Heart right ventricle (tissue), 16 donors: ENCODE measurements at regions not wholly inside any gene's neighbourhood (a gene's known extent, or its start where the extent isn't known, plus 50 kb on each side); places are given as distances from the start of the nearest gene placed in this dataset.

Experiments used
- ATAC-seq, 8 donors: fragments of 200-7000 bp; cut with Tn5 transposase; one replicate each; pipeline ENCODE4 v1.9.1; 2020; ENCODE audit warnings: mild to moderate bottlenecking in 8 of 8, moderate library complexity in 8 of 8, moderate number of reproducible peaks in 1 of 8
- DNase-seq, 2 donors: peaks; one replicate each; pipeline ENCODE4 v3.0.0-alpha.2; 2020
- H3K27ac ChIP-seq, 10 donors: fragments of 200-600 bp; sonication (generic) in 2 of 10; one replicate each; pipeline versions ENCODE4 v1.5.0 to v1.8.0; 2020 to 2022; ENCODE audit warnings: mild to moderate bottlenecking in 3 of 10
- H3K27me3 ChIP-seq, 7 donors: fragments of 200-600 bp; one replicate each; pipeline ENCODE4 v1.8.0; 2021 to 2022; ENCODE audit warnings: mild to moderate bottlenecking in 2 of 7
- H3K36me3 ChIP-seq, 9 donors: fragments of 200-600 bp; sonication (generic) in 1 of 9; one replicate each; pipeline versions ENCODE4 v1.5.0 to v1.8.0; 2020 to 2022; ENCODE audit warnings: mild to moderate bottlenecking in 2 of 9
- H3K4me1 ChIP-seq, 9 donors: fragments of 200-600 bp; sonication (generic) in 1 of 9; one replicate each; pipeline versions ENCODE4 v1.5.0 to v1.8.0; 2020 to 2022; ENCODE audit warnings: mild to moderate bottlenecking in 4 of 9
- H3K4me3 ChIP-seq, 10 donors: fragments of 200-600 bp; sonication (generic) in 2 of 10; one replicate each; pipeline versions ENCODE4 v1.5.0 to v1.8.0; 2020 to 2022; ENCODE audit warnings: mild to moderate bottlenecking in 7 of 10, moderate library complexity in 2 of 10
- H3K9me3 ChIP-seq, 11 donors: fragments of 200-600 bp in 10 of 11; sonication (generic) in 2 of 11; one replicate each; pipeline versions ENCODE4 v1.5.0 to v1.8.0; 2013 to 2022; ENCODE audit warnings: mild to moderate bottlenecking in 2 of 11, control low read depth in 1 of 11, moderate library complexity in 1 of 11
- CTCF ChIP-seq, 9 donors: fragments of 200-600 bp; sonication (generic) in 2 of 9; IDR thresholded peaks; one replicate each; pipeline versions ENCODE4 v1.5.0 to v1.8.0; 2021 to 2022; ENCODE audit warnings: antibody characterized with exemption in 9 of 9, mild to moderate bottlenecking in 5 of 9, moderate library complexity in 1 of 9
- WGBS, 2 donors: extraction: QIAGEN DNeasy Blood & Tissue Kit; methylation state at CpG; one replicate each; pipeline ENCODE4 v1.1.7; 2013; ENCODE audit warnings: inconsistent platforms in 1 of 2; 5-methylcytosine and 5-hydroxymethylcytosine counted together
- intact Hi-C, 10 donors: fragments of 100-400 bp; cut with DNase I; formaldehyde crosslinking; loops; one replicate each; pipeline versions ENCODE4 v1.11.1 to v1.14.2; 2022
- donor health status: Arrhythmogenic right ventricular cardiomyopathy.
- donor health status: ischemic (EF 13 %, LVEDD 7.1; RV severe dilation, severe dysfunction).
- donor health status: healthy with polysubstance abuse.
- donor health status: DM: no; HTN: yes; CAD: no.
- donor health status: DM: no; HTN: no; CAD: no.
- donor health status: ischemic (EF 25% LVEDD 6.9; RV normal size, moderate dysfunction).
- donor health status: ischemic (EF 25% LVEDD 5.7; RV mildly dilated, moderate dysfunction).
- donor health status: healthy.
- donor health status: DM: yes; HTN: yes; CAD: no.
- donor health status: Ischemic cardiomyopathy.
- donor health status: ischemic (EF 35%, LVEDD 5.7; RV mildly dilated, moderate dysfunction).
- donor health status: nonischemic (EF 11% LVEDD 7.7; RV severe dilation, severe dysfunction).
- donor health status: DM: yes; HTN: yes; CAD: no.
- donor health status: PGD.
- donor health status: ischemic (EF 29% LVEDD 5.4; RV normal size, mild dysfunction).
- donor health status: nonischemic (EF 23%, LVEDD 6.1; RV moderate dilation, normal function).

GRCh38 chr14:41409806-41410205 is 196.9 kb upstream of the LRFN5 start:
- intact Hi-C loops = no loop called here

GRCh38 chr14:41404126-41404525 is 202.6 kb upstream of the LRFN5 start:
- Histone ChIP-seq H3K27me3 (no peaks in the 10 kb centered on the region), H3K4me3 (no peak overlapping the region), H3K4me1 (no peaks in the 10 kb centered on the region), H3K27ac (no peak overlapping the region), H3K9me3 (no peaks in the 10 kb centered on the region), H3K36me3 (no peaks in the 10 kb centered on the region)
- intact Hi-C loops = no loop called here
- ATAC-seq (no peak), DNase-seq (no peak)
- no peak for TF ChIP-seq CTCF (IDR thresholded peaks at IDR 0.05)

More at GRCh38 chr14:41409806-41410205, 196.9 kb upstream of the LRFN5 start:
- H3K4me3 ChIP-seq = no peak overlapping the region
- no peaks in the 10 kb centered on the region for H3K27me3 ChIP-seq
- H3K4me1 ChIP-seq = no peaks in the 10 kb centered on the region
- no peak for TF ChIP-seq CTCF (IDR thresholded peaks at IDR 0.05)
- H3K9me3 ChIP-seq = no peaks in the 10 kb centered on the region
- ATAC-seq = no peak
- no peak overlapping the region for H3K27ac ChIP-seq
- DNase-seq = no peak
- H3K36me3 ChIP-seq = no peaks in the 10 kb centered on the region

GRCh38 chr14:41403360-41403759 is 203.3 kb upstream of the LRFN5 start:
- Histone ChIP-seq H3K27me3 (no peaks in the 10 kb centered on the region), H3K4me3 (no peak overlapping the region), H3K27ac (no peak overlapping the region), H3K36me3 (no peaks in the 10 kb centered on the region), H3K9me3 (no peaks in the 10 kb centered on the region), H3K4me1 (no peaks in the 10 kb centered on the region)
- ATAC-seq (no peak), DNase-seq (no peak)
- intact Hi-C loops = no loop called here
- no peak for TF ChIP-seq CTCF (IDR thresholded peaks at IDR 0.05)

- intact Hi-C loops = no loop called here
- Histone ChIP-seq H3K4me1 (no peaks in the 10 kb centered on the region), H3K4me3 (no peak overlapping the region), H3K27ac (no peak overlapping the region), H3K9me3 (no peaks in the 10 kb centered on the region), H3K27me3 (no peaks in the 10 kb centered on the region), H3K36me3 (no peaks in the 10 kb centered on the region)
- DNase-seq (no peak), ATAC-seq (no peak)
- TF ChIP-seq CTCF (IDR thresholded peaks at IDR 0.05) = no peak
Measured at GRCh38 chr14:41397926-41398325, 208.8 kb upstream of the LRFN5 start.

GRCh38 chr14:41393512-41393911 is 213.2 kb upstream of the LRFN5 start:
- H3K36me3 ChIP-seq = no peaks in the 10 kb centered on the region
- intact Hi-C loops = no loop called here
- WGBS, 2 donors = 75 to 82% methylated on average over 6 of the region's 6 CpGs
- no peak overlapping the region for H3K4me3 ChIP-seq
- no peaks in the 10 kb centered on the region for H3K27me3 ChIP-seq
- H3K27ac ChIP-seq = no peak overlapping the region
- H3K9me3 ChIP-seq = no peaks in the 10 kb centered on the region
- no peak for ATAC-seq
- TF ChIP-seq CTCF (IDR thresholded peaks at IDR 0.05) = no peak
- DNase-seq = no peak
- no peaks in the 10 kb centered on the region for H3K4me1 ChIP-seq
